GM12878 (cell line): ENCODE measurements at regions not wholly inside any gene's neighbourhood (a gene's known extent, or its start where the extent isn't known, plus 50 kb on each side); places are given as distances from the start of the nearest gene placed in this dataset.

ENCODE experiments used
- CTCF ChIP-seq, 3 experiments: IDR thresholded peaks in 2 of 3; conservative IDR thresholded peaks in 1 of 3; 2 replicates each; pipeline ENCODE4 v1.5.1; 2011; ENCODE audit warnings: low read depth in 3 of 3, low read length in 3 of 3, mild to moderate bottlenecking in 3 of 3, control low read depth in 2 of 3, moderate library complexity in 2 of 3, inconsistent platforms in 1 of 3, mixed read lengths in 1 of 3; ENCODE audit not compliant: control insufficient read depth in 2 of 3, insufficient read depth in 1 of 3; ENCODE audit errors: extremely low read depth in 1 of 3
- EZH2 ChIP-seq: IDR thresholded peaks from 2 replicates; pipeline ENCODE4 v1.6.1; 2012; ENCODE audit warnings: low read depth, mild to moderate bottlenecking, control low read depth, inconsistent platforms, low read length, borderline replicate concordance; ENCODE audit not compliant: control insufficient read depth
- POLR2A ChIP-seq: IDR thresholded peaks from 2 replicates; pipeline ENCODE4 v1.6.1; 2011; ENCODE audit warnings: low read depth, mild to moderate bottlenecking, low read length
- POLR2AphosphoS5 ChIP-seq: IDR thresholded peaks from 2 replicates; pipeline ENCODE4 v1.6.1; 2011; ENCODE audit warnings: mild to moderate bottlenecking, low read length, inconsistent platforms
- RAD21 ChIP-seq: IDR thresholded peaks from 2 replicates; pipeline ENCODE4 v1.6.1; 2011; ENCODE audit warnings: mild to moderate bottlenecking, low read depth, low read length, moderate library complexity; ENCODE audit not compliant: insufficient read depth
- SUZ12 ChIP-seq: fragments of 200-600 bp; sonication (generic); IDR thresholded peaks from one replicate; pipeline ENCODE4 v1.6.1; 2018; ENCODE audit warnings: antibody characterized with exemption, mild to moderate bottlenecking; ENCODE audit not compliant: unreplicated experiment
- TAF1 ChIP-seq: IDR thresholded peaks from 2 replicates; pipeline ENCODE4 v1.6.1; 2011; ENCODE audit warnings: mild to moderate bottlenecking, low read depth, low read length, borderline replicate concordance
- USF2 ChIP-seq: IDR thresholded peaks from 2 replicates; pipeline ENCODE4 v1.6.1; 2011; ENCODE audit warnings: low read depth, low read length, improper control_type of control experiment, borderline replicate concordance
- ZNF207 ChIP-seq: fragments of 450-650 bp; IDR thresholded peaks from 2 replicates; pipeline ENCODE4 v1.6.1; 2014; ENCODE audit warnings: antibody characterized with exemption, mild to moderate bottlenecking, borderline replicate concordance

GRCh38 chr10:6321880-6322279 lies 119.1 kb downstream of the PFKFB3 start:
- TF ChIP-seq EZH2 (no peak), SUZ12 (no peak), POLR2AphosphoS5 (no peak), ZNF207 (no peak), TAF1 (no peak), CTCF (IDR thresholded peaks at IDR 0.05 in 2 of 3, conservative IDR thresholded peaks at IDR 0.05 in 1 of 3; ENCODE audit: control insufficient read depth in 2 of 3, extremely low read depth in 1 of 3, insufficient read depth in 1 of 3, low read depth in 3 of 3, low read length in 3 of 3) (no peak), RAD21 (no peak), USF2 (no peak), POLR2A (no peak)
